Naive B cell (primary cell): ENCODE measurements at regions not wholly inside any gene's neighbourhood (a gene's known extent, or its start where the extent isn't known, plus 50 kb on each side); places are given as distances from the start of the nearest gene placed in this dataset.
"Not testable (repeated sequence)": the region's sequence is repeated elsewhere in the genome, so short reads cannot be mapped to it uniquely, and the experiment has no call there.

Experiments used
- ATAC-seq, 2 donors: fragments of 150-1000 bp; cut with Tn5 transposase; 2 replicates each; pipeline ENCODE4 v1.10.0; 2021; ENCODE audit warnings: low read depth in 2 of 2, mild to moderate bottlenecking in 2 of 2, moderate library complexity in 2 of 2
- DNase-seq: peaks from one replicate; pipeline ENCODE4 v3.0.0; 2022
- H3K27ac Mint-ChIP-seq, 6 donors: one replicate each; pipeline ENCODE4 v1.8.0; 2020 to 2022; ENCODE audit warnings: mild to moderate bottlenecking in 6 of 6, mixed read lengths in 6 of 6, moderate library complexity in 5 of 6, inconsistent platforms in 2 of 6
- H3K27me3 Mint-ChIP-seq, 3 donors: one replicate each; pipeline ENCODE4 v1.8.0; 2021 to 2022; ENCODE audit warnings: mixed read lengths in 3 of 3, mild to moderate bottlenecking in 1 of 3
- H3K36me3 Mint-ChIP-seq, 2 donors: one replicate each; pipeline ENCODE4 v1.8.0; 2020 to 2022; ENCODE audit warnings: mixed read lengths in 2 of 2, inconsistent platforms in 1 of 2, mild to moderate bottlenecking in 1 of 2
- H3K4me1 Mint-ChIP-seq, 3 donors: one replicate each; pipeline ENCODE4 v1.8.0; 2020 to 2022; ENCODE audit warnings: mixed read lengths in 3 of 3, inconsistent platforms in 1 of 3, mild to moderate bottlenecking in 1 of 3, moderate library complexity in 1 of 3
- H3K4me3 Mint-ChIP-seq, 8 donors: one replicate each; pipeline ENCODE4 v1.8.0; 2020 to 2022; ENCODE audit warnings: mild to moderate bottlenecking in 8 of 8, mixed read lengths in 8 of 8, moderate library complexity in 8 of 8, inconsistent platforms in 2 of 8
- H3K9me3 Mint-ChIP-seq, 7 donors: one replicate each; pipeline ENCODE4 v1.8.0; 2020 to 2022; ENCODE audit warnings: mixed read lengths in 7 of 7, mild to moderate bottlenecking in 5 of 7, inconsistent platforms in 2 of 7, moderate library complexity in 1 of 7

DNA sequence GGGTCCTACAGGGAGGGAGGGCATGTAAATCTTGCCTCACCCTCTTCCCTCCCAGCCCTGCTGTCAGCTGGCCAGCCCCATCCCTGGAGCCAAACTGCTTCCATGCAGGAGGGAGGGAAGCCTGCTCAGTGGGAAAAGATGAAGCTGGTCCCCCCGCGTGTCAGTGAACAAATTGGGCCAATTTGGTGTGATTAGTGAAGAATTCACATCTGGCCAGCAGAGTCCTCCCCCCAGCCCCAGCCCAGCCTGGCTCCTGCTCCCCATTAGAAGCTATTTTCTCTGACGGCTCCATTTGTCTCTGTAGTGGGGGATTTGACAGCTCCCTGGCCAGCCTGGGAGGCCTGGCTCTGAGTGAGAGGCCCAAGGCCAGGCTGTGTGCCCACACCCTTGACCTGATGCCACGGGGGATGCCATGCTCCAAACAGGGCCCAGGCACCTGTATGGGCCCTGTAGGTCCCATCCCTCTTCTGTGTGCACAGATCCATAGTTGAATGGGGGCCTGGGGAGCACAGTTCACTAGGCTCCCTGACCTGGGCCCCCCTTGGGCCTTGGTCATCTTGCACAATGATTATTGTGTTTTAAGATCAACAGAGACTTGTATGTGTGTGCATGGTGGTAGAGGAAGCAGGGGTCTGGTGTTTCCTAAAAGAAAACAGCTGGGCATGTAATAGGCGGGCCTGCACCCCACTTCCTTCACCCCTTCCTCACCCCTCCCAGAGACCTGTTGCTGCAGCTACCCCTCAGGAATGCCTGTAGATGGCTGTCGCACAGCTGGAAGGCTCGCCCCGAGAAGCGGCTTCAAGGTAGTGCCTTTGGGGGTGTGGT, 50.7 kb upstream of the TAC4 start:
- H3K4me3 Mint-ChIP-seq = no peak overlapping the region
- H3K27me3 Mint-ChIP-seq = peaks cover 61 to 91% (median 78%) of the 10 kb centered on the region in 3 donors
- DNase-seq = no peak
- H3K4me1 Mint-ChIP-seq = peaks cover 4 to 13% (median 4%) of the 10 kb centered on the region in 3 donors
- H3K27ac Mint-ChIP-seq = no peak overlapping the region
- H3K36me3 Mint-ChIP-seq = no peaks in the 10 kb centered on the region
- ATAC-seq = no peak
- H3K9me3 Mint-ChIP-seq = no peaks in the 10 kb centered on the region

DNA sequence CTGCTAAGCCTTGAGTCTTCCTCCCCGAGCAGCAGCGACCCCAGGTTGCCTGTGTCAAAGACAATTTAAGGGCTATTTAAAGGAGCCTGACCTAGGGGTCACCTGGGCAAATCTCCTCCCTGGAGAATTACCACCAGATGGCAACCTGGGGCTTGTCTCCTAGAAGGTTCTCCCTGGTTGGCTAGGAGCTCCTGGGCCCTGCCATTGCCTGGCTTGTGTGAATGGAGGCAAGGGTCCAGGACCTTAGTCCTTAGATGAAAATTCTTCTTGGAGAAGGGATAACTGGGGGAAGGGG, 51.3 kb upstream of the TAC4 start:
- H3K9me3 Mint-ChIP-seq = no peaks in the 10 kb centered on the region
- H3K27ac Mint-ChIP-seq = no peak overlapping the region
- no peaks in the 10 kb centered on the region for H3K36me3 Mint-ChIP-seq
- ATAC-seq (no peak), DNase-seq (no peak)
- H3K27me3 Mint-ChIP-seq = peaks cover 63 to 91% (median 78%) of the 10 kb centered on the region in 3 donors
- H3K4me1 Mint-ChIP-seq = peaks cover 4 to 18% (median 4%) of the 10 kb centered on the region in 3 donors
- no peak overlapping the region for H3K4me3 Mint-ChIP-seq

DNA sequence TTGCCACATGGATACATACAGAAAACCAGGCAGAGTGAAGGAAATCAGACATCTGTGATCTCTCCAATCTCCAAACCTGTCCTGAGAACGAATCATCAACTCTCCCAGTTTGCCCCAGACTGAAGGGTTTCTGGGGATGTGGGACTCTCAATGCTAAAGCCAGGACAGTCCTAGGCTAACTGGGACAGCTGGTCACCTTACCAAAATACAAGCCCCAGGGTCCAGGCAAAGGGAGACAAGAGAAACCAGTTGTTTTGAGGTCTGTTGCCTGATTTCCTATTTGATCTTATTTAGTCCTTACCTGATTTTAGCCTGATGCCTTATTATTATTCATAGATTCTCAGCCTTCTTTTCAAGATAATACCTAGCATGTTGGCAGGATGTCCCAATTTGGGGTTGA, 51.7 kb upstream of the TAC4 start:
- H3K27me3 Mint-ChIP-seq = peaks cover 64 to 91% (median 78%) of the 10 kb centered on the region in 3 donors
- peak overlapping the region in 1 of 8 donors; percentile 12 for H3K4me3 Mint-ChIP-seq
- no peaks in the 10 kb centered on the region for H3K9me3 Mint-ChIP-seq
- no peak overlapping the region for H3K27ac Mint-ChIP-seq
- no peak for ATAC-seq
- H3K4me1 Mint-ChIP-seq = peaks cover 4 to 18% (median 4%) of the 10 kb centered on the region in 3 donors
- no peaks in the 10 kb centered on the region for H3K36me3 Mint-ChIP-seq
- no peak for DNase-seq

DNA sequence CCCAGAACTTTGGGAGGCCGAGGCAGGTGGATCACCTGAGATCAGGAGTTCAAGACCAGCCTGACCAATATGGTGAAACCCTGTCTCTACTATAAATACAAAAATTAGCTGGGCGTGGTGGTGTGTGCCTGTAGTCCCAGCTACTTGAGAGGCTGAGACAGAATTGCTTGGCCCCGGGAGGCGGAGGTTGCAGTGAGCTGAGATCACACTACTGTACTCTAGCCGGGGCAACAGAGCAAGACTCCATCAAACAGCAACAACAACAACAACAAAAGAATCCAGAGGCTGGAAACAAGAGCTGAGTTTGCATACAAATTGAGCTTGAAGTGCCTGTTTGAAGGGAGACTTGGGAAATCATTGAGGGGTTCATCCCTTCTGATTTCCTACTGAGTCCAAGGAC, 52.9 kb upstream of the TAC4 start:
- DNase-seq, H3K27ac Mint-ChIP-seq: not testable (repeated sequence)

DNA sequence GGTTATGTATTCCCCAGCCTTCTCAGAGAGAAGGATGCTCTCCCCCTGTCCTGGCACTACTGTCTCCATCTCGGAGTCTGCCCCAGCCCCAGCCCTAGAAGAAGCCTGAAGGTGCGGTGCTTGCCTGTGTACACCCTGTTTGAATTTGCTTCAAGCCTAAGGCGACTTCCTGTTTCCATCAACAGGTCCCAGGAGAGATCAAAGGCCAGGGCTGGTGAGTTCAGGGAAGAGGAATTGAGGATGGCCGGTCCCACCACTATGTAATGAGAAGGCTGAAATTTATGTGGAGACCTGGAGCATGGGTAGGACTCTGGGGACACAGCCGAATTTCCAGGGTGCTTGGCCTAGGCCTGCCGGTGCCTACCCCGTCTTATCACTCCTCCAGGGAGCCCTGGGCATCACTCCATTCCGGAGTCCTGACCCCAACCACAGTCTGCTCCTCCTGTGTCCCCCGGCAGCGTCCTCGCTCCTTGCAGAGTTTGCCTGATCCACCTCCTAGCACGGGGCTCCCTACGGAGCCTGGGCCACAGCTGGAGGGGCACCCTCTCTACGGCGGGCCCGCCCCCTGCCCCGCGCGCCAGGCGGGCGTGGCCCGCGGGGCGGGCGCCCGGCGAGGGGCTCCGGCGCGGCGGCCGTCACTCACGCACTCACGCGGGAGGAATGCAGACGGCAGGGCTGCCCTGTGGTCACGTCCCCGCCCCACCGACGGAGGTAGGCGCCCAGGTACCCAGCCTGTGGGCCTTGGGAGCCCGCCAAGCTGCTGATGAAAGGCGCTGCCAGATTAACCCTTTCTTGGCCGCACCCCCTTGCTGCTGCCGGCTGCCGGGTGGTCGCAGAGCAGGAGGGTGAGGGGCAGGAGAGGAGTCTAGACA, 53.8 kb upstream of the TAC4 start:
- Mint-ChIP-seq H3K36me3 (no peaks in the 10 kb centered on the region), H3K9me3 (no peaks in the 10 kb centered on the region), H3K27me3 (peaks cover 68 to 95% (median 81%) of the 10 kb centered on the region in 3 donors), H3K4me3 (peak overlapping the region in 4 of 8 donors; percentile 26 to 57 (median 47)), H3K4me1 (peaks cover 4 to 18% (median 4%) of the 10 kb centered on the region in 3 donors), H3K27ac (peak overlapping the region in 1 of 6 donors; percentile 11)
- ATAC-seq (peak; percentile 40 to 58), DNase-seq (no peak)

More for the DNA sequence above, 52.9 kb upstream of the TAC4 start:
- not testable (repeated sequence) for ATAC-seq, H3K9me3 Mint-ChIP-seq, H3K36me3 Mint-ChIP-seq
- peaks cover 4 to 18% (median 4%) of the 10 kb centered on the region in 3 donors for H3K4me1 Mint-ChIP-seq
- H3K4me3 Mint-ChIP-seq = peak overlapping the region in 4 of 8 donors; percentile 11 to 57 (median 54)
- H3K27me3 Mint-ChIP-seq = peaks cover 70 to 96% (median 82%) of the 10 kb centered on the region in 3 donors

DNA sequence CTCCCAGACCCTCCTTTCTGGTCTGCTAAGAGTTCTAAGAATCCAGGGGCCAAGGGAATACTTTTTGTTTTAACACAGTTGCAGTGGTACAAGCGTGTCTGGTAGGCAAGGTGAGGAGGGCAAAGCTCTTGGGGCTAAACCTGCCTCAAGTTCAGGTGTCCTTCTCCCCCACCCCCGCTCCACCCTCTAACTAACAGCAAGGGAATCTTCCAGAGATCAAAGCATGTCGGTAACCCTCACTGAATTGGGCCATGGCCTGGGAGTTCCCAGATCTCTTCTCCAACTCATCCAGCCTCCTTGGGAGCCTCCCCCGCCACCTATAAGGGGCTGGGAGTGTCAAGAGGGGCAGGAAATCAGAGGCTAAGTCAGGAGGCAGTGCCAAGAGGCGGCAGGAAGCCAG, 55.7 kb upstream of the TAC4 start:
- peaks cover 70 to 95% (median 85%) of the 10 kb centered on the region in 3 donors for H3K27me3 Mint-ChIP-seq
- no peak overlapping the region for H3K27ac Mint-ChIP-seq
- H3K4me3 Mint-ChIP-seq = peak overlapping the region in 1 of 8 donors; percentile 39
- DNase-seq (no peak), ATAC-seq (no peak)
- H3K36me3 Mint-ChIP-seq = no peaks in the 10 kb centered on the region
- no peaks in the 10 kb centered on the region for H3K9me3 Mint-ChIP-seq
- H3K4me1 Mint-ChIP-seq = peaks cover 4 to 18% (median 4%) of the 10 kb centered on the region in 3 donors

DNA sequence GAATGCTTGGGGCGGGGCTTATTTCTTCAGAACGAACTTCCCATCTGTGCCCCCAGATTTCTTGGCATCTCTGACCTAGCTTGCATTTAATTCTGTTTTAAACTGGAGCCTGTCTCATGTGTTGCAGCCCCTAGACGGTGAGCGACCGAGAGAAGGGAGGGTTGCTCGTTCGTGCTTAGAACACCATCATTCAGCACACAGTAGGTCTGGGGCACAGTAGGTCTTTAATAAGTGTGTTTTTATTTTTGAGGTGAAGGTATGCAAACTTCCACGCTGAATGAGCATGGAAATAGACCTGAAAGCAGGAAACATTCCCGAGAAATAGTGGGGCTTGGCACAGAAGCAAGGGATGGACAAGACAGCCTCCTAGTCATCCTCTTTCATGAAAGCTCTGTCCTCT, 57.0 kb upstream of the TAC4 start:
- DNase-seq = no peak
- ATAC-seq = no peak
- no peak overlapping the region for H3K4me3 Mint-ChIP-seq
- peaks cover 4 to 22% (median 6%) of the 10 kb centered on the region in 3 donors for H3K4me1 Mint-ChIP-seq
- H3K27ac Mint-ChIP-seq = peak overlapping the region in 1 of 6 donors; percentile 77
- H3K36me3 Mint-ChIP-seq = no peaks in the 10 kb centered on the region
- peaks cover 70 to 97% (median 91%) of the 10 kb centered on the region in 3 donors for H3K27me3 Mint-ChIP-seq
- no peaks in the 10 kb centered on the region for H3K9me3 Mint-ChIP-seq

DNA sequence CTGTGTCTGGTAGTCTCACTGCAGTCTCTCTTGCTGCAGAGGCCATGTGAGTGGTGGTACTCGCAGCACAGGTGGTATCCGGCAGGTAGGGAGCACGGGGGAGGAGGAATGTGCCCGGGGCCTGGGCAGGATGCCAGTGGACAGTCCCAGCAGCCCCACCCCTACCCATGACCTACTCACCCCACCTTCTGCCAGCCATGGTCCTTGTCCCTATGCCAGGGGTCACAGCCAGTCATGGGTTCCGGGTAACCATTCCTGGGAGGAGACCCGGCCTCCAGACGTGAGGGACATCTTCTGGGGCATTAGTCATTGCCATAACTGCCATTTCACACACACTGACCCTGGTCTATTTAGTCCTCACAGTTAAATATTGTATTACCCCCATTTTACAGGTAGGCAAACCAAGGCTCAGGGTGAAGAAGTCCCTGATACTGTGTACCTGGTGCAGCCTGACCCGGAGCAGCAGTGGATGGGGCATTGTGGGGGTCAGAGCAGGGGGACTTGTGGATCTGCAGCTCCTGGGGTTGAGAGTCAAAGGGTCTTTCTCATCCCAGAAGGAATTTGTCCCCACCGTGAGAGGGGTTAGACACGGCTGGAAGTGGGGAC, 58.8 kb upstream of the TAC4 start:
- Mint-ChIP-seq H3K9me3 (no peaks in the 10 kb centered on the region), H3K27me3 (peaks cover 66 to 97% (median 94%) of the 10 kb centered on the region in 3 donors), H3K27ac (no peak overlapping the region), H3K36me3 (peaks cover 0 to 11% of the 10 kb centered on the region in 2 donors), H3K4me1 (peaks cover 7 to 20% (median 11%) of the 10 kb centered on the region in 3 donors), H3K4me3 (peak overlapping the region in 1 of 8 donors; percentile 2)
- DNase-seq (no peak), ATAC-seq (no peak)

DNA sequence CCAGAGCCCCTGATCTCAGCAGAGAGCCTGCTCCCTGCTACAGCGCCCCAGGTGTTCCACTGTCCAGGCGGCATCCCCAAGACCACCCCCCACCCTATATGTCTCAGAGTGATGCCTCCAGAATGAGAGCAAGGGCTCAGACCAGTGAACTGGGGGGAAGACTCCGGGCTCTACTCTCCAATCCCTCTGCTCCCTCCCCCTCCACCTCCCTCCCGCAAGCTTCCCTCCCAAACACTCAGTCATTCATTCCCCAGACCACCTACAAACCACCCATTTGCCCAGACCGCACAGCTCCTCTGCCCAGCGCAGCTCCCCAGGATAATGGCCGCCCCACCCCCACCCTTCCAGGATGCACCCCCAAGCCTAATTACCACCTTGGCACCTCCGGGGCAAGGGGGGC, 59.4 kb upstream of the TAC4 start:
- no peak for ATAC-seq
- no peak overlapping the region for H3K4me3 Mint-ChIP-seq
- no peak overlapping the region for H3K27ac Mint-ChIP-seq
- peaks cover 0 to 11% of the 10 kb centered on the region in 2 donors for H3K36me3 Mint-ChIP-seq
- no peak for DNase-seq
- H3K9me3 Mint-ChIP-seq = no peaks in the 10 kb centered on the region
- H3K27me3 Mint-ChIP-seq = peaks cover 67 to 98% (median 98%) of the 10 kb centered on the region in 3 donors
- peaks cover 7 to 20% (median 10%) of the 10 kb centered on the region in 3 donors for H3K4me1 Mint-ChIP-seq

DNA sequence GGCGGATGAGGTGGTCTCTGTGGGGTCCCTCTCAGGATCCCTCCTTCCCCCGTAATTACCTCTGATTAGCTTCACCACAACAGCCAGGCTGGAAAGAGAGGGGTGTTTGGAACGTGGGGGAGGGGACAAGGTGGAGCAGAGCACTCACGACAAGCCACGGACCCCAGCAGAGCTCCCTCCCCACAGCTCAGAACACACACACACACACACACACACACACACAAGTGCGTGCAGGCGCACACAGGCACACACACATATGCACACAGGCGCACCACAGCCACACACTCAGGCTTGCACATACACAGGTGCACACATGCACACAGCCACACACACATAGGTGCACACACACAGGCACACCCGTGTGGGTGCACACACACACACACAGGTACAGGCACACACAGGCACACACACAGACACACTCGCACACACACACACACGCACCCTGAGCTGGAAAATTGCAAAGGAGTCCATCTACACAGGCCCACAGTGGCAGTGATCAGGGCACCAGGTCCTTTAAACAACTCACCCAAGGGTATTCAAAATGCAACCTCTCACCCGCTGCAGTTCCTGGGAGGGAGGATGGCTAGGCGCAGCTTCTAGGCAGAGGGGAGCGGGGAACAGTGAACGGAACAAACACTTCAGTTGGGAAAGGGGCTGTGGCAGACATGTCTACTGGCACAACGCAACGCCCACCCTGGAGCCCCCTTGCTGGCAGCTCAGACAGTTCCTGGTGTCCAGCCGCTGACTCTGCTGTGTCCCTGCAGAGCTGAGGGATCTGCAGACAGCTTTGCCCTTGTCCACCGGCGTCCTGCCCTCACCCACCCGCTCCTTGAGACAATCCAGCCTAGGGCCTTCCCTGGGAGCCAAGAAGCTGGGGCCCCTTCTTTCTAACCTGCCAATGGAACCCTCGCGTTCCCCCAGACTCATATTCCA, 59.9 kb upstream of the DLX4 start:
- peaks cover 62 to 98% (median 97%) of the 10 kb centered on the region in 3 donors for H3K27me3 Mint-ChIP-seq
- peak overlapping the region in 2 of 8 donors; percentile 22 to 42 for H3K4me3 Mint-ChIP-seq
- H3K4me1 Mint-ChIP-seq = peaks cover 7 to 10% (median 8%) of the 10 kb centered on the region in 3 donors
- ATAC-seq (no peak), DNase-seq (no peak)
- peaks cover 0 to 11% of the 10 kb centered on the region in 2 donors for H3K36me3 Mint-ChIP-seq
- no peaks in the 10 kb centered on the region for H3K9me3 Mint-ChIP-seq
- peak overlapping the region in 2 of 6 donors; percentile 39 to 62 for H3K27ac Mint-ChIP-seq

DNA sequence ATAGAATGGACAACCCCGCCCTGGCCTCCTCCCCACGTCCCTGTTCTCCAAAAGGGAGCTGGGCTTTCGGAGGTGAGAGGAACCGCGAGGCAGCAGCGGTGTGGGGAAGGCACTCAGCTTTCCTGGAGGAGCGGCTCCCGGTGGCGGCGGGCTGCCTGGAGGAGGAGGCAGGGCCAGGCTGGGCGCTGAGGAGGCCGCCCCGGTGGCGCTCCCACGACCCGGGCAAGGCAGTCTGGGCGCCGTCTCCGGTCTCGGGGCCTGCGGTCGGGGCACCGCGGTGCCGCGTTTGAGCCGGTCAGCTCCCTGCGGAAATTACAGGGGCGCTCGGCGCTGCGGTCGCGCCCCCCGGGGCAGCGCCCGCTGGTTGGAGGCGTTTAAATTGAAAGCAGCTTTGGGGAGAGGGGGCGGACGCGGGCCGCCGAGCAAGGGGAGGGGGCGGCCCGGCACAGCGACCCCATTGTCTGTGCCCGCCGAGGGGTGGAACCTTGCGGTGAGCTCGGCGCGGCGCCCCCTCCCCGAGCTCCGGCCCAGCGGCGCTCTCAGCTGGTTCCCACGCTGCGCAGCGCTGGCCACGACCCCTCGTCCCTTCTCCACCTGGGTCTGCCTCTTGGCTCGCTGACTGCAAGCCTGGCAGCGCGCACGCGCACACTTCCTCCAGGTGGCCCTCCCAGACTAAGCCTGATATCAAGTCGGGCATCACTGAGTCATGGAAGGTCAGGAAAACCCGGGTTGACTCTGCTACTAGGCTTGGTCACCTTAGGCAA, 58.7 kb upstream of the DLX4 start:
- Mint-ChIP-seq H3K4me1 (peaks cover 7 to 10% (median 7%) of the 10 kb centered on the region in 3 donors), H3K27ac (no peak overlapping the region), H3K9me3 (no peaks in the 10 kb centered on the region), H3K36me3 (peaks cover 0 to 11% of the 10 kb centered on the region in 2 donors), H3K4me3 (peak overlapping the region in 5 of 8 donors; percentile 42 to 82 (median 53)), H3K27me3 (peaks cover 60 to 95% (median 95%) of the 10 kb centered on the region in 3 donors)
- ATAC-seq (no peak), DNase-seq (no peak)

DNA sequence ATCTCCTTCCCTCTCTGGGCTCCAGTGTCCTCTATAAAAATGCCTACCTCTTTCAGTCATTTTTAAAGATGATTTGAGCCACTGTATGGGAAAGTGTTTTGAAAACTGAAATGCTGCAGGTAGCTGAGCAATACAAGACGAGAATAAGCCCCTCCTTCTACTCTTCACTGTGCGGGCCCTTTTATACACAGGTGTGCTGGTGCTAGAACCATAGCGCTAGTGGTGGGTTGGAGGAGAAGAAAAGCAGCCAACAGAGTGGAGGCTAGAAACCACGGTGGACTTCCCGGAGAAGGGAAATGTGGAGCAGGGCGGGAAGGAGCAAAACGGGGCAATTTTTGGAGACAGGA, 58.2 kb upstream of the DLX4 start:
- Mint-ChIP-seq H3K27me3 (peaks cover 59 to 96% (median 95%) of the 10 kb centered on the region in 3 donors), H3K9me3 (no peaks in the 10 kb centered on the region), H3K36me3 (peaks cover 0 to 11% of the 10 kb centered on the region in 2 donors), H3K4me3 (peak overlapping the region in 4 of 8 donors; percentile 36 to 70 (median 60)), H3K27ac (no peak overlapping the region), H3K4me1 (peaks cover 7 to 10% (median 7%) of the 10 kb centered on the region in 3 donors)
- DNase-seq (no peak), ATAC-seq (no peak)
